Fibroblast of lung (primary cell): ENCODE measurements at regions not wholly inside any gene's neighbourhood (a gene's known extent, or its start where the extent isn't known, plus 50 kb on each side); places are given as distances from the start of the nearest gene placed in this dataset.

Experiments
- DNase-seq, 2 donors: peaks; one replicate each; pipeline versions ENCODE4 v3.0.0 to v3.0.0-alpha.2; 2010; ENCODE audit warnings: low read depth in 2 of 2
- H2AFZ ChIP-seq: 2 replicates; pipeline ENCODE4 v1.5.1; 2012; ENCODE audit warnings: low read length, control low read depth, inconsistent platforms
- H3K27ac ChIP-seq: 2 replicates; pipeline ENCODE4 v1.5.1; 2011; ENCODE audit warnings: low read length, control low read depth; ENCODE audit not compliant: insufficient read depth
- H3K27me3 ChIP-seq: 2 replicates; pipeline ENCODE4 v1.5.1; 2011; ENCODE audit warnings: mild to moderate bottlenecking, low read length; ENCODE audit not compliant: control insufficient read depth, insufficient read depth
- H3K36me3 ChIP-seq: 2 replicates; pipeline ENCODE4 v1.5.1; 2011; ENCODE audit warnings: low read length; ENCODE audit not compliant: control insufficient read depth, insufficient read depth
- H3K4me1 ChIP-seq: 2 replicates; pipeline ENCODE4 v1.5.1; 2011; ENCODE audit warnings: low read length; ENCODE audit not compliant: control insufficient read depth, insufficient read depth; ENCODE audit errors: extremely low read depth
- H3K4me2 ChIP-seq: 2 replicates; pipeline ENCODE4 v1.5.1; 2011; ENCODE audit warnings: low read length, control low read depth; ENCODE audit not compliant: insufficient read depth; ENCODE audit errors: extremely low read depth
- H3K4me3 ChIP-seq, 4 experiments: fragments of 200-600 bp in 1 of 4; sonication (generic) in 1 of 4; replicated peaks in 1 of 4; 2 replicates each; pipeline ENCODE4 v1.5.1; 2011 to 2016; ENCODE audit warnings: low read length in 4 of 4, low read depth in 3 of 4, mild to moderate bottlenecking in 3 of 4, control low read depth in 2 of 4, inconsistent platforms in 1 of 4, mixed read lengths in 1 of 4; ENCODE audit not compliant: insufficient read depth in 1 of 4; ENCODE audit errors: control extremely low read depth in 1 of 4
- H3K79me2 ChIP-seq: 2 replicates; pipeline ENCODE4 v1.5.1; 2012; ENCODE audit warnings: mild to moderate bottlenecking, low read length, inconsistent platforms; ENCODE audit not compliant: control insufficient read depth, insufficient read depth
- H3K9ac ChIP-seq: 2 replicates; pipeline ENCODE4 v1.5.1; 2011; ENCODE audit warnings: mild to moderate bottlenecking, low read length, control low read depth; ENCODE audit not compliant: insufficient read depth
- H3K9me3 ChIP-seq: 2 replicates; pipeline ENCODE4 v1.5.1; 2012; ENCODE audit warnings: low read depth, low read length; ENCODE audit not compliant: control insufficient read depth, insufficient read depth
- H4K20me1 ChIP-seq: 2 replicates; pipeline ENCODE4 v1.5.1; 2011; ENCODE audit warnings: low read length; ENCODE audit not compliant: control insufficient read depth, insufficient read depth; ENCODE audit errors: extremely low read depth
- EZH2 ChIP-seq: IDR thresholded peaks from 2 replicates; pipeline ENCODE4 v1.5.1; 2012; ENCODE audit warnings: low read length, control low read depth, mild to moderate bottlenecking; ENCODE audit errors: missing control alignments
- TF ChIP-seq, protein P1 (sequence below), 2 donors: IDR thresholded peaks in 1 of 2; conservative IDR thresholded peaks in 1 of 2; 1 replicate in 1 of 2; 2 replicates in 1 of 2; pipeline ENCODE4 v1.5.1; 2011 to 2012; ENCODE audit warnings: low read length in 2 of 2, control low read depth in 1 of 2, inconsistent platforms in 1 of 2, low read depth in 1 of 2, mild to moderate bottlenecking in 1 of 2

DNA sequence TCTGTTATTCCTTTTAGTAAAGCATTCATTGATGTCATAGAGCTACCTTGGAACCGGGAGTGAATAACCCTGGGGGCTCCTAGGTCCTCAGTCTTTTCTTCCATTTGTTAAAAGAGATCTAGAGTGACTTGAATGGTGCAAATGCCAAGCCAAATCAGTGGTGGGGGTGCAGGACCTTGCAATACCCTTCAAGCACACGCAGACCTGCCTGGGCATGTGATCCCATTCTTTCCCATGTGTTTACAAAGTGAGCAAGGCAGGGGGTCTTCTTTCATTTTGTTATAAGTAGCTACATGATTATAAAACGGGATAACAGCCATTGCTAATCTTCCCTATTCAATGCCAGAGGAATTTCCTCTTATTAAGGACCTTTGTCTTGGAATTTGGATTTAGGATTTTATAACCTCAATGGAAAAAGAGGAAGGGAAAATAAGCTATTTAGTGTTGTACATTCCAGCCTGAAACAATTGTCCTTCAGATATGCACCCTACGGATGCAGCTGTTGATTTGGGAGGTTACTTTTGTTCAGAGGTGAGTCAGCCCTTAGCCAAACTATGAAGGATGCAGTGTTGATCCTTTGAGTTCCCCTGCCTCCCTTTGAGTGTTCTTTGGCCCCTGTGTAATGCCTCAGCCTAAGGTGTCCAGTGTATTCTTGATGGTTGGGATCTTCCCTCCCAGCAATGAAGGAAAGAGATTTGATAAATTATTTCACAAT lies 623.8 kb upstream of the HTR2C start:
- H3K9me3 ChIP-seq: no peaks in the 10 kb centered on the region
- no peaks in the 10 kb centered on the region for H4K20me1 ChIP-seq
- H3K4me3 ChIP-seq: no peak overlapping the region
- H2AFZ ChIP-seq: no peak overlapping the region
- TF ChIP-seq, protein P1, sequence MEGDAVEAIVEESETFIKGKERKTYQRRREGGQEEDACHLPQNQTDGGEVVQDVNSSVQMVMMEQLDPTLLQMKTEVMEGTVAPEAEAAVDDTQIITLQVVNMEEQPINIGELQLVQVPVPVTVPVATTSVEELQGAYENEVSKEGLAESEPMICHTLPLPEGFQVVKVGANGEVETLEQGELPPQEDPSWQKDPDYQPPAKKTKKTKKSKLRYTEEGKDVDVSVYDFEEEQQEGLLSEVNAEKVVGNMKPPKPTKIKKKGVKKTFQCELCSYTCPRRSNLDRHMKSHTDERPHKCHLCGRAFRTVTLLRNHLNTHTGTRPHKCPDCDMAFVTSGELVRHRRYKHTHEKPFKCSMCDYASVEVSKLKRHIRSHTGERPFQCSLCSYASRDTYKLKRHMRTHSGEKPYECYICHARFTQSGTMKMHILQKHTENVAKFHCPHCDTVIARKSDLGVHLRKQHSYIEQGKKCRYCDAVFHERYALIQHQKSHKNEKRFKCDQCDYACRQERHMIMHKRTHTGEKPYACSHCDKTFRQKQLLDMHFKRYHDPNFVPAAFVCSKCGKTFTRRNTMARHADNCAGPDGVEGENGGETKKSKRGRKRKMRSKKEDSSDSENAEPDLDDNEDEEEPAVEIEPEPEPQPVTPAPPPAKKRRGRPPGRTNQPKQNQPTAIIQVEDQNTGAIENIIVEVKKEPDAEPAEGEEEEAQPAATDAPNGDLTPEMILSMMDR (conservative IDR thresholded peaks at IDR 0.05 in 1 of 2, IDR thresholded peaks at IDR 0.05 in 1 of 2; ENCODE audit: low read depth in 1 of 2, low read length in 2 of 2): no peak
- no peak for TF ChIP-seq EZH2
- H3K4me1 ChIP-seq: no peaks in the 10 kb centered on the region
- no peaks in the 10 kb centered on the region for H3K36me3 ChIP-seq
- H3K9ac ChIP-seq: no peak overlapping the region
- H3K27me3 ChIP-seq: no peaks in the 10 kb centered on the region
- no peaks in the 10 kb centered on the region for H3K79me2 ChIP-seq
- DNase-seq: no peak
- no peak overlapping the region for H3K4me2 ChIP-seq
- no peak overlapping the region for H3K27ac ChIP-seq

DNA sequence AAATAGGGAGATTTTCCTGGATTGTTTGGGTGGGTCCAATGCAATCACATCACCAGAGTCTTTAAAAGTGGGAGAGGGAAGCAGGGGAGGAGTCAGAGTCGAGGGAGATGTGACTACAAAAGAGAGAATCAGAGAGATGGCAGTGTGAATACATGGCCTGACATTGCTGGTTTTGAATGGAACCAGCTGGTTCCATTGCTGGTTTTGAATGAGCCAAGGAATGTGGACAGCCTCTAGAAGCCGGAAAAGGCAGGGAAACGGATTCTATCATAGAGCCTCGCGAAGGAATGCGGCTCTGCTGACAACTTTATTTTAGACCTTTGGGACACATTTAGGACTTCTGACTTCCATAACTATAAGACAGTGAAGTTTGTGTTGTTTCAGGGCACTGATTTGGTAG lies 627.0 kb upstream of the HTR2C start:
- Histone ChIP-seq H3K9me3 (no peaks in the 10 kb centered on the region), H3K36me3 (no peaks in the 10 kb centered on the region), H2AFZ (no peak overlapping the region), H3K27ac (no peak overlapping the region), H3K79me2 (no peaks in the 10 kb centered on the region), H3K9ac (no peak overlapping the region), H3K4me3 (no peak overlapping the region), H3K4me2 (no peak overlapping the region), H3K4me1 (no peaks in the 10 kb centered on the region), H4K20me1 (no peaks in the 10 kb centered on the region), H3K27me3 (no peaks in the 10 kb centered on the region)
- TF ChIP-seq EZH2: no peak
- TF ChIP-seq, protein P1 (conservative IDR thresholded peaks at IDR 0.05 in 1 of 2, IDR thresholded peaks at IDR 0.05 in 1 of 2; ENCODE audit: low read depth in 1 of 2, low read length in 2 of 2): no peak
- no peak for DNase-seq

DNA sequence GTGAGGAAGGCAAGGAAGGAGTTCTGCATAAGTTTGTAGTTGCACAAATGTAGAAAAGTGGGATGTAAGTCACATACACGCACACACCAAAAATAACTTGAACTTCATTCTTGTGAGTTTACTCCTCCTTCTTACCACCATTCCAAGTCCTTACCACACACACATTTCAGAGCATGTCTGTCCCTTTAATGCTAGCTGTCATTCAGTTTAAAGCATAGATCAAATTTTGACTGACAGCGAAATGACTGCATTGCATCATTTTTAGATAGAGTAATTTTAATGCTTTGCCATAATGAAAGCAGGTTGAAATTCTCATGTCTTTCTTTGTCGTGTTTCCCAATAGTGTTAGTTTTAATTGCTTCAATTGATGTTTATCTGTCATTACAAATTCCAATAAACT lies 629.6 kb upstream of the HTR2C start:
- Histone ChIP-seq H2AFZ (no peak overlapping the region), H3K4me3 (no peak overlapping the region), H3K79me2 (no peaks in the 10 kb centered on the region), H3K27ac (no peak overlapping the region), H3K36me3 (no peaks in the 10 kb centered on the region), H3K27me3 (no peaks in the 10 kb centered on the region), H3K4me1 (no peaks in the 10 kb centered on the region), H3K9me3 (no peaks in the 10 kb centered on the region), H4K20me1 (no peaks in the 10 kb centered on the region), H3K4me2 (no peak overlapping the region), H3K9ac (no peak overlapping the region)
- TF ChIP-seq EZH2: no peak
- TF ChIP-seq, protein P1 (conservative IDR thresholded peaks at IDR 0.05 in 1 of 2, IDR thresholded peaks at IDR 0.05 in 1 of 2; ENCODE audit: low read depth in 1 of 2, low read length in 2 of 2): no peak
- DNase-seq: no peak
